ENCODE measurements at regions not wholly inside any gene's neighbourhood (a gene's known extent, or its start where the extent isn't known, plus 50 kb on each side); places are given as distances from the start of the nearest gene placed in this dataset.

- no peak for DNase-seq
- ChIA-PET CTCF (no interaction called here), POLR2A (no interaction called here)
- Mint-ChIP-seq H3K4me3 (no peak overlapping the region), H3K9me3 (ENCODE audit: insufficient read depth) (peaks cover 2% of the 10 kb centered on the region), H3K27me3 (peaks cover 40% of the 10 kb centered on the region), H3K4me1 (no peaks in the 10 kb centered on the region), H3K27ac (no peak overlapping the region)
- intact Hi-C loops (cut with micrococcal nuclease), result no loop called here
- no peak overlapping the region for H3K27ac ChIP-seq (ENCODE audit: low read length in 2 of 2)
- H2AFZ ChIP-seq (ENCODE audit: insufficient read depth, low read depth, low read length, poor library complexity, severe bottlenecking), result no peak overlapping the region
- H3K4me3 ChIP-seq (ENCODE audit: control extremely low read depth in 1 of 5, extremely low read depth in 1 of 5, insufficient read depth in 1 of 5, low read depth in 2 of 5, low read length in 4 of 5), result no peak overlapping the region
- no peak overlapping the region for H3K9ac ChIP-seq (ENCODE audit: low read length)
- 88% methylated on average over 25 of the region's 28 CpGs for WGBS (ENCODE audit: insufficient coverage)
- no peaks in the 10 kb centered on the region for H3K4me1 ChIP-seq (ENCODE audit: control insufficient read depth in 2 of 2, insufficient read depth in 2 of 2, low read length in 2 of 2)
- H3K79me2 ChIP-seq (ENCODE audit: control insufficient read depth, insufficient read depth, low read length), result no peaks in the 10 kb centered on the region
- no peaks in the 10 kb centered on the region for H3K27me3 ChIP-seq (replicated peaks in 1 of 4; ENCODE audit: control extremely low read depth in 1 of 4, control insufficient read depth in 3 of 4, insufficient read depth in 4 of 4, low read length in 3 of 4)
- ATAC-seq (ENCODE audit: low read depth), result no peak
- no peaks in the 10 kb centered on the region for H3K36me3 ChIP-seq (replicated peaks in 1 of 2; ENCODE audit: control extremely low read depth in 1 of 2, control insufficient read depth in 1 of 2, extremely low read depth in 1 of 2, insufficient read depth in 2 of 2, low read length in 1 of 2)
- no peak overlapping the region for H3K4me2 ChIP-seq (replicated peaks; ENCODE audit: low read depth, low read length, poor library complexity, severe bottlenecking)
- H4K20me1 ChIP-seq (ENCODE audit: control insufficient read depth, insufficient read depth, low read length, poor library complexity, severe bottlenecking), result no peaks in the 10 kb centered on the region
- TF ChIP-seq EZH2 (IDR thresholded peaks at IDR 0.05; ENCODE audit: borderline replicate concordance, insufficient read depth, low read depth, low read length, poor library complexity, severe bottlenecking) (no peak), CTCF (IDR thresholded peaks at IDR 0.05) (no peak)
- H3K9me3 ChIP-seq (ENCODE audit: control extremely low read depth in 1 of 3, control insufficient read depth in 2 of 3, insufficient read depth in 1 of 3, low read length in 2 of 3), result no peaks in the 10 kb centered on the region
These were observed 121.4 kb upstream of the CD82 start for GRCh38 chr11:44443836-44444769.

GRCh38 chr11:44444770-44445321, 120.6 kb upstream of the CD82 start:
- peaks cover 2% of the 10 kb centered on the region for H3K9me3 Mint-ChIP-seq (ENCODE audit: insufficient read depth)
- no peaks in the 10 kb centered on the region for H3K4me1 ChIP-seq (ENCODE audit: control insufficient read depth in 2 of 2, insufficient read depth in 2 of 2, low read length in 2 of 2)
- ChIA-PET CTCF (no interaction called here), POLR2A (no interaction called here)
- peaks cover 32% of the 10 kb centered on the region for H3K27me3 Mint-ChIP-seq
- intact Hi-C loops (cut with micrococcal nuclease), result no loop called here
- WGBS (ENCODE audit: insufficient coverage), result no CpG with 5 or more reads among the region's 3 CpGs
- H4K20me1 ChIP-seq (ENCODE audit: control insufficient read depth, insufficient read depth, low read length, poor library complexity, severe bottlenecking), result no peaks in the 10 kb centered on the region
- H3K4me1 Mint-ChIP-seq, result no peaks in the 10 kb centered on the region
- H3K4me2 ChIP-seq (replicated peaks; ENCODE audit: low read depth, low read length, poor library complexity, severe bottlenecking), result no peak overlapping the region
- no peak overlapping the region for H3K9ac ChIP-seq (ENCODE audit: low read length)
- ATAC-seq (ENCODE audit: low read depth) (no peak), DNase-seq (no peak)
- H3K27me3 ChIP-seq (replicated peaks in 1 of 4; ENCODE audit: control extremely low read depth in 1 of 4, control insufficient read depth in 3 of 4, insufficient read depth in 4 of 4, low read length in 3 of 4), result no peaks in the 10 kb centered on the region
- H3K36me3 ChIP-seq (replicated peaks in 1 of 2; ENCODE audit: control extremely low read depth in 1 of 2, control insufficient read depth in 1 of 2, extremely low read depth in 1 of 2, insufficient read depth in 2 of 2, low read length in 1 of 2), result no peaks in the 10 kb centered on the region
- no peak for TF ChIP-seq EZH2 (IDR thresholded peaks at IDR 0.05; ENCODE audit: borderline replicate concordance, insufficient read depth, low read depth, low read length, poor library complexity, severe bottlenecking)
- TF ChIP-seq CTCF (IDR thresholded peaks at IDR 0.05), result no peak
- no peaks in the 10 kb centered on the region for H3K9me3 ChIP-seq (ENCODE audit: control extremely low read depth in 1 of 3, control insufficient read depth in 2 of 3, insufficient read depth in 1 of 3, low read length in 2 of 3)
- H3K4me3 ChIP-seq (ENCODE audit: control extremely low read depth in 1 of 5, extremely low read depth in 1 of 5, insufficient read depth in 1 of 5, low read depth in 2 of 5, low read length in 4 of 5), result no peak overlapping the region
- H3K4me3 Mint-ChIP-seq, result no peak overlapping the region
- H2AFZ ChIP-seq (ENCODE audit: insufficient read depth, low read depth, low read length, poor library complexity, severe bottlenecking), result no peak overlapping the region
- H3K27ac Mint-ChIP-seq, result no peak overlapping the region
- no peaks in the 10 kb centered on the region for H3K79me2 ChIP-seq (ENCODE audit: control insufficient read depth, insufficient read depth, low read length)
- H3K27ac ChIP-seq (ENCODE audit: low read length in 2 of 2), result no peak overlapping the region
